Muscle layer of colon (tissue), 2 donors: ENCODE measurements at regions not wholly inside any gene's neighbourhood (a gene's known extent, or its start where the extent isn't known, plus 50 kb on each side); places are given as distances from the start of the nearest gene placed in this dataset.
"Not testable (repeated sequence)": the region's sequence is repeated elsewhere in the genome, so short reads cannot be mapped to it uniquely, and the experiment has no call there.

Experiments used
- H3K27ac ChIP-seq: one replicate; pipeline ENCODE4 v1.7.0; 2013; ENCODE audit warnings: low read depth, mild to moderate bottlenecking, low read length, moderate library complexity
- H3K27me3 ChIP-seq, 2 donors: one replicate each; pipeline ENCODE4 v1.7.0; 2013; ENCODE audit warnings: low read length in 2 of 2, mild to moderate bottlenecking in 2 of 2; ENCODE audit not compliant: insufficient read depth in 2 of 2, control insufficient read depth in 1 of 2
- H3K36me3 ChIP-seq: one replicate; pipeline ENCODE4 v1.7.0; 2013; ENCODE audit warnings: mild to moderate bottlenecking, low read length; ENCODE audit not compliant: insufficient read depth
- H3K4me1 ChIP-seq: one replicate; pipeline ENCODE4 v1.7.0; 2013; ENCODE audit warnings: mild to moderate bottlenecking, low read length; ENCODE audit not compliant: insufficient read depth
- H3K4me3 ChIP-seq, 2 donors: one replicate each; pipeline ENCODE4 v1.7.0; 2013; ENCODE audit warnings: low read length in 2 of 2, low read depth in 1 of 2, mild to moderate bottlenecking in 1 of 2, moderate library complexity in 1 of 2
- H3K9ac ChIP-seq: one replicate; pipeline ENCODE4 v1.7.0; 2013; ENCODE audit warnings: low read length
- H3K9me3 ChIP-seq: one replicate; pipeline ENCODE4 v1.7.0; 2013; ENCODE audit warnings: mild to moderate bottlenecking, low read length
- donor health status: abdominal sarcoma.
- donor health status: Adenocarcinoma of cecum.

DNA sequence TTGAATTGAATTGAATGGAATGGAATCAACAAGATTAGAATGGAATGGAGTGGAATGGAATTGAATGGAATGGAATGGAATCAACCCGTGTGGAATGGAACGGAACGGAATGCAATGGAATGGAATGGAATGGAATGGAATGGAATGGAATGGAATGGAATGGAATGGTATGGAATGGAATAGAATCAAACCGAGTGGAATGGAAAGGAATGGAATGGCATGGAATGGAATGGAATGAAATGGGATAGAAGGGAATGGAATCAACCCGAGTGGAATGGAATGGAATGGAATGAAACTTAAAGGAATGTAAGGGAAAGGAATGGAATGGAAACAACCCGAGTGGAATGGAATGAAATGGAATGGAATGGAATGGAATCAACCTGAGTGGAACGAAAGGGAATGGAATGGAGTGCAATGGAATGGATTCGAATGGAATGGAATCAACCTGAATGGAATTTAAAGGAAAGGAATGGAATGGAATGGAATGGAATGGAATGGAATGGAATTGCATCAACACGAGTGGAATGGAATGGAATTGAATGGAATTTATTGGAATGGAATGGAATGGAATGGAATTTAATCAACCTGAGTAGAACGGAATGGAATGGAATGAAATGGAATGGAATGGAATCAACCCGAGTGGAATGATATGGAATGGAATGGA is 1146.6 kb downstream of the RPIA start:
- no peak overlapping the region for H3K27ac ChIP-seq
- H3K27me3 ChIP-seq = no peaks in the 10 kb centered on the region
- no peaks in the 10 kb centered on the region for H3K9me3 ChIP-seq
- H3K9ac ChIP-seq = no peak overlapping the region
- no peaks in the 10 kb centered on the region for H3K4me1 ChIP-seq
- no peaks in the 10 kb centered on the region for H3K36me3 ChIP-seq
- H3K4me3 ChIP-seq = no peak overlapping the region

DNA sequence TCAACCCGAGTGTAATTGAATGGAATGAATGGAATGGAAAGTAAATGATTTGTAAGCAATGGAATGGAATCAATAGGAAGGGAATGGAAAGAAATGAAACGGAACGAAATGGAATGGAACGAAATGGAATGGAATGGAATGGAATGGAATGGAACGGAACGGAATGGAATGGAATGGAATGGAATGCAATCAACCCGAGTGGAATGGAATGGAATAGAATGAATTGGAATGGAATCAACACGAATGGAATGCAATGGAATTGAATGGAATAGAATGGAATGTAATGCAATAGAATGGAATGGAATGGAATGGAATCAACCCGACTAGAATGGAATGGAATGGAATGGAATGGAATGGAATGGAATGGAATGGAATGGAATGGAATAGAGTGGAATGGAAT is 1148.7 kb downstream of the RPIA start:
- H3K36me3 ChIP-seq, H3K4me3 ChIP-seq, H3K27ac ChIP-seq, H3K4me1 ChIP-seq, H3K27me3 ChIP-seq, H3K9me3 ChIP-seq, H3K9ac ChIP-seq: not testable (repeated sequence)

DNA sequence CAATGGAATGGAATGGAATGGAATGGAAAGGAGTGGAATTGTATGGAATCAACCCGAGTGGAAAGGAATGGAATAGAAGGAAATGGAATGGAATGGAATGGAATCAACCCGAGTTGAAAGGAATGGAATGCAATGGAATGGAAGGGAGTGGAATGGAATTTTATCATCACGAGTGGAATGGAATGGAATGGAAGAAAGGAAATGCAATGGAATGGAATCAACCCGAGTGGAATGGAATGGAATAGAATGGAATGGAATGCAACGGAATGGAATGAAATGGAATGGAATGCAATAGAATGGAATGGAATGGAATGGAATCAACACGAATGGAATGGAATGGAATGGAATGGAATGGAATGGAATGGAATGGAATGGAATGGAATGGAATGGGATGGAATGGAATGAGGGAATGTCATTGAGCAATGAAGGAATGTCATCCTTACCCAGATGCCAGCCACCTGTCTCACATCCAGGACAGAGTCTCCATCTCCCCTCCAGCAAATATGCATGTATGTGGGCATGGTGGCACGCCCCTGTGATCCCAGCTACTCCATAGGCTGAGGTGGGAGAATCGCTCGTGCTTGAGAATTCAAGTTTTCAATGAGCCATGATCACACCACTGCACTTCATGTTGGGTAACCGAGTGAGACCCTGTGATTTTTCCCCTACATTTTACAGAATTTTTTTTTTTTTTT is 1149.5 kb downstream of the RPIA start:
- not testable (repeated sequence) for H3K36me3 ChIP-seq, H3K27me3 ChIP-seq, H3K9ac ChIP-seq, H3K9me3 ChIP-seq, H3K27ac ChIP-seq, H3K4me1 ChIP-seq, H3K4me3 ChIP-seq

DNA sequence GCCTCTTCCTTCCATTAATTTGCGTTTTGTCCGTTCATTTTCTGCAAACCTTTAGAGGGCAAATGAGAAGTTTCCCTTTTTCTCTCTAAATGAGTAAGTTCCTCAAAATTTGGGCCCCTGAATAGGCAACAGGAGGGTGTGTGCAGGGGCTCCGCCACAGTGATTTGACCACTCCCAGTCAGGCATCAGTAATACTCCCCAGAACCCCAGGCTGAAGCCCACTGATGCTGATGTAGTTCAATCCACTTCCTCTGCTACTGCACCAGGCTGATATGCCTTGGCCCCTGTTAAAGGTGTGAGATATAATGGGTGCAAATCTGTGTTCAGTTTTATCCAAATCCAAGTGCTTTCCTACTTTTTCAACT is 1150.0 kb downstream of the RPIA start:
- H3K4me3 ChIP-seq = no peak overlapping the region
- H3K27me3 ChIP-seq = no peaks in the 10 kb centered on the region
- H3K9me3 ChIP-seq = no peaks in the 10 kb centered on the region
- H3K9ac ChIP-seq = no peak overlapping the region
- no peak overlapping the region for H3K27ac ChIP-seq
- no peaks in the 10 kb centered on the region for H3K4me1 ChIP-seq
- no peaks in the 10 kb centered on the region for H3K36me3 ChIP-seq

DNA sequence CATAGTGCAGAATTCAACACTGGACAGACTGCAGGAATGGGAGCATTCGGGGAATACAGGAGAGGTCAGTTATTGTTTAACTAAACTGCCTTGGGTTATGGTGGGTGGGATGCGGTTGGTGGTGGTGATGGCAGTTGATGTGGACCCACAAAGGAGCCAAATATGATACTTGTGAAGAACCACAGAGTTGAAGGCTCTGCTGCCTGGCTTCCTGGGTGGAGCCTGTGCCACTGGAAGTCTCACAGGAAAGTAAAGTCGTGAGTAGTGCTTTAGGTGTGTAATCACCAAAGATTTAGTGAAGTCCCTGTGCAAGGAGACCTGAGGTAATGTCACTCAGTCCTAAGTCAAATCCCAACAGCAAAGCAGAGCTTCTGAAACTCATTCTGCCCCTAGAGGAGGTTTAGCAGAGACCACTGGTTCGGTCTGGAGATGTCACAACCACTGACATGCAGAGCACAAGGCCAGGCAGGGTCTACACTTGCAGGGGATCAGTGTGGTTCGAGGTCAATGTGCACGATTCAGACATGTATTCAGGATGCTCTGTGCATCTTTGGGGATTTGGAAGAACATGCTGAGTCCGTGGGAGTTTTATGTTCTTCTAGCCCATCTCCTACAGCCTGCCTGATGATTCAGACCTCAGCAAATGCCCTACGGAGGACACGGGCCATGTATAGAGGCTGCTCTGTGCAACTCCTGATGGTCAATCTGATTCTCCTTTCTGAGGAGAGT is 1150.9 kb downstream of the RPIA start:
- H3K9me3 ChIP-seq = no peaks in the 10 kb centered on the region
- H3K36me3 ChIP-seq = no peaks in the 10 kb centered on the region

DNA sequence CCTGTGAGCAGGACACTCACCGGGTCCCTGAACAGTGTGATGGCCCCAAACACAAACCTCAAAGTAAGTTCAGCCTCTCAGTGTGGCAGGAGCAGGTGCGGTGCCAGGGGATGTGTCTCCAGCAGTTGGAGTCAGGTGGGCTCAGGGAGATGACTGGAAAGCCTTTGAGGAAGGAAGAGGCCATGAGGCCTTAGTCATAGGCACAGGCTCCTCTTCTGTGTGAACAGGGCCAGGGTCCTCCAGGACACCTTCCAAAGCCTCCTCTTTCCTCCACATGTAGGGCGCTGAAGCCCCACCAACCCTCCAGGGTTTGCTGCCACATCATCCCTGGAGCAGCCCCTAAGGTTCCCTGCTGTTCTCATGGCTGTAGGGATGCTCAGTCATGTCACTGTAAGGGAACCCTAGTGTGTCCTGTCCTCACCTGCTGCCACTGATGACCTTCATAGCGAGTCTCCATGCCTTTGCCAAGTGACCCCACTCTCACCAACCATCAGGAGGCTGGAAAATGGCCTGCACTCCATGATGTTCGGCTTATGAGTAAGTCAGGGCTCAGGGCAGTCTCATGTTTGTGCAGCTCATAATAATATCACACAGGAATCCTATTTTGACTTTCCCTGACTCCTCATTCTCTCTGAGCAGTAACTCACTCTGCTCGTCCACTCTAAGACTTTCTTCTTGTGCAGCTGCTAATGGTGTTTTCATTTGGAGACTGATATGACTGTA is 1152.9 kb downstream of the RPIA start:
- Histone ChIP-seq H3K4me3 (no peak overlapping the region), H3K36me3 (no peaks in the 10 kb centered on the region), H3K9ac (no peak overlapping the region), H3K9me3 (no peaks in the 10 kb centered on the region), H3K27ac (no peak overlapping the region), H3K27me3 (no peaks in the 10 kb centered on the region), H3K4me1 (no peaks in the 10 kb centered on the region)

More for the DNA sequence above, 1150.9 kb downstream of the RPIA start:
- no peak overlapping the region for H3K27ac ChIP-seq
- H3K4me1 ChIP-seq = no peaks in the 10 kb centered on the region
- H3K9ac ChIP-seq = no peak overlapping the region
- no peaks in the 10 kb centered on the region for H3K27me3 ChIP-seq
- no peak overlapping the region for H3K4me3 ChIP-seq

DNA sequence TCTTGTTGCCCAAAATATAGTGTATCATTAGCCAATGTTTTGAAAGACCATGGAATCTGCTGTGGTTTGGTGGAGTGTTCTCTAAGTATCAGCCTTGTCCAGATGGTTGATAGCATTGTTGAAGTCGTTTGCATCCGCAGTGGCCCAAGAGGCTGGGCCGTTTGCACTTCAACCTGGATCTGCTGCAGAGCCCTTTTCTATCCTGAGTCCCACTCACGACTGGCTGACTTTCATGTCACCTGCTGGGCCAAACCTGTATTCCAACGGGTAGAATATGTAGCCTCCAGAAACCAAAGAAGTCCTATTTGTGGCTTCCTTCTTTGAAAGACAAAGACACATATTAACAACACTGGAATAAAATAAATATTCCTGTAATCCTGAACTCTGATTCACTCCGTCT is 1154.1 kb downstream of the RPIA start:
- no peaks in the 10 kb centered on the region for H3K36me3 ChIP-seq
- no peaks in the 10 kb centered on the region for H3K9me3 ChIP-seq
- H3K9ac ChIP-seq = no peak overlapping the region
- H3K4me3 ChIP-seq = no peak overlapping the region
- H3K27me3 ChIP-seq = no peaks in the 10 kb centered on the region
- H3K4me1 ChIP-seq = no peaks in the 10 kb centered on the region
- H3K27ac ChIP-seq = no peak overlapping the region

DNA sequence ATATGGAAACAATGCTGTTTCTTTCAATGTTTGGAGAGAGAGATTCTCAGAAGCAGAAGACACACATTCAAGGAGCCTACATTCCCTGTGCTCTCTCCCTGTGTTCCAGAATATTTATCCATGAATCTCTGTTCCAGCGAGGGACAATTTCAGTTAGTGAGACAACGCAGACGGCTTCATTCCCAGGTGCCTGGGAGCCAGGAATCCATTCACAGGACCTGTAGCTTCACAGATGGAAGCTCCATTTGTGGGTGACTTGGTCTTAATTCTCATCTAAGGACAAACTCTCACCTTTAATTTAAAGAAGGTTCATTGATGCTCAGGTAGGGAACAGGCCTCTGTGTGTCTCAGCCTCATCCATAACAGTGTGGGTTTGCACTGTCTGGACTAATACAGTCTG is 1156.6 kb downstream of the RPIA start:
- no peak overlapping the region for H3K9ac ChIP-seq
- H3K36me3 ChIP-seq = no peaks in the 10 kb centered on the region
- no peak overlapping the region for H3K27ac ChIP-seq
- no peaks in the 10 kb centered on the region for H3K27me3 ChIP-seq
- no peak overlapping the region for H3K4me3 ChIP-seq
- H3K4me1 ChIP-seq = no peaks in the 10 kb centered on the region
- no peaks in the 10 kb centered on the region for H3K9me3 ChIP-seq

DNA sequence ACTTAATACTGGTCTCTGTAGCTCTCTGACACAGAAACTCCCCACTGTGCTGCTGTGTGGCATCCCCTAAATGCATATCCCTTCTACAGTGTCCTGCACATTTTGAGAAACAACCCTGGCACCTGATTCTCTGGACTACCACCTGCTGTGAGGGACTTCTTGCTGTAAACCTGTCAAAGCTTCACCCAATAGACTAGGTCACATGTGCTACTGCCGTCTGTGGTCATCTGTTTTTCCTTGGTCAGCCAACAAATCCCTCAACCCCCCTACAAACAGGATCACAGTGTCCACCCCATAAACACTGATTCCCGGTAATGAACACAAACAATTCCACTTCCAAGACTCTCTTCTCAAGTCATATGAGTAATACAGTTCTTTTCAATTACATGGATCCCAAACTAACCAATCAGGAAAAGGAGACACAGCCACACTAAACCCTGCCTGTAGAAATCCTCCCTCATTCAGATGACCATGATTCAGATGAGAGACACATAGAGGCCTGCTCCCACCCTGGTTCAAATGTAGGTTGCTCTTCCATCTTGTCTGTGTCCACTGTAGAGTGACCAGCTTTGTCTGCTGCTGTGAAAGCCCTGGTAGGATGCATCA is 1157.4 kb downstream of the RPIA start:
- no peaks in the 10 kb centered on the region for H3K9me3 ChIP-seq
- H3K4me3 ChIP-seq = no peak overlapping the region
- H3K27ac ChIP-seq = no peak overlapping the region
- no peaks in the 10 kb centered on the region for H3K27me3 ChIP-seq
- no peaks in the 10 kb centered on the region for H3K36me3 ChIP-seq
- no peak overlapping the region for H3K9ac ChIP-seq
- no peaks in the 10 kb centered on the region for H3K4me1 ChIP-seq

DNA sequence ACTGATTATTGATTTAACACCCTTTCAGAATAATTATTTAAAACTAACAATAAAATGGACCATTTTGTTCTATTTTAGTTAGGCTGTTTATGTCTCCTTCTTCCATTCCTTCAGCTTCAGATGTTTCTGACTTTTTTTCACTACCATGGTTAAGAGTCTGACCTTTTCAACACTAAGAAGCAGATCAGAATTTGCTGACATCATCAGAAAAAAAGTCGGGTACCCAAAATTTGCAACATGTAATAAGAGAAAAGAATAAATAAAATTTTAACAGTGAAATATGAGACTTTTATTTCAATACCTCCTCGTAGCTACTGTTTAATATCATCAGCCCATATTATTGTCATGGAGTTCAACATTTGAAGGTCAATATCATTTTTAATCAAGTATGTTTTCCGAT is 1158.3 kb downstream of the RPIA start:
- Histone ChIP-seq H3K36me3 (no peaks in the 10 kb centered on the region), H3K4me1 (no peaks in the 10 kb centered on the region), H3K9me3 (no peaks in the 10 kb centered on the region), H3K27ac (no peak overlapping the region), H3K9ac (no peak overlapping the region), H3K4me3 (no peak overlapping the region), H3K27me3 (no peaks in the 10 kb centered on the region)

DNA sequence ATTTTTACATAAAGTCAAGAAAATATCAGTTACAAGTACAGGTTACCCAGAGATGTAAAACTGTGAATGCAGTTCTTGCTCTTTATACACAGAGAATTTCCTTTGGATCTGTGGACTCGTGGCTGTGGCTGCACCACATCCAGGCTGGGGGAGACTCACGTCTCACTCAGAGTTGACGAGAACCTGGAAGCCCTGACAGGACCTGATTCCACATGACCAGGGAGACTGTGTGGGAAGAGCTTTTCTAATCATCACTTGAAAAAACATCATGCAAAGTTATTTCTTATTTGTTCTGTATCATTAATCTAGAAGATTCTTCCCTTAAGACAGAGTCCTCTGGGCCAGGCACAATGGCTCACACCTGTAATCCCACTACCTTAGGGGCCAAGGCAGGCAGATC is 1159.0 kb downstream of the RPIA start:
- H3K4me3 ChIP-seq = no peak overlapping the region
- H3K27ac ChIP-seq = no peak overlapping the region
- H3K4me1 ChIP-seq = no peaks in the 10 kb centered on the region
- no peaks in the 10 kb centered on the region for H3K27me3 ChIP-seq
- no peaks in the 10 kb centered on the region for H3K36me3 ChIP-seq
- no peak overlapping the region for H3K9ac ChIP-seq
- H3K9me3 ChIP-seq = no peaks in the 10 kb centered on the region
